ENCODE measurements at regions not wholly inside any gene's neighbourhood (a gene's known extent, or its start where the extent isn't known, plus 50 kb on each side); places are given as distances from the start of the nearest gene placed in this dataset.

DNA sequence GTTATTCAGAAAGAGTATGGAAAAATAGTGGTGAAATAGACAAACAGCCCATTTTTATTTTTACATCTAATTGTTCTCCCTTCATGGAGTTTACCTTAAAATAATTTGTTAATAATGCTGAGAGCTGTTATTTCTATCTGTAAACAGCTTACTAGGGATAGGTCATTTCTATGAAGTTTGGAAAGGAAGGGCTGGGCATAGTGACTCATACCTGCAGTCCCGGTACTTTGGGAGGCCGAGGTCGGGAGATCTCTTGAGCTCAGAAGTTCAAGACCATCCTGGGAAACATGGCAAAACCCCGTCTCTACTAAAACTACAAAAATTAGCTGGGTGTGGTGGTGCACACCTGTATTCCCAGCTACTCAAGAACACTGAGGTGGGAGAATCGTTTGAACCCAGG is 624.3 kb upstream of the LMCD1 start:
- no peak for DNase-seq
- H3K27me3 ChIP-seq, result no peaks in the 10 kb centered on the region
- H3K9me3 ChIP-seq, result no peaks in the 10 kb centered on the region
- H3K36me3 ChIP-seq, result no peaks in the 10 kb centered on the region
- 89 to 92% methylated on average over 5 of the region's 5 CpGs for WGBS, 2 donors
- H3K4me3 ChIP-seq (replicated peaks in 1 of 3), result no peak overlapping the region
- TF ChIP-seq, protein P1, sequence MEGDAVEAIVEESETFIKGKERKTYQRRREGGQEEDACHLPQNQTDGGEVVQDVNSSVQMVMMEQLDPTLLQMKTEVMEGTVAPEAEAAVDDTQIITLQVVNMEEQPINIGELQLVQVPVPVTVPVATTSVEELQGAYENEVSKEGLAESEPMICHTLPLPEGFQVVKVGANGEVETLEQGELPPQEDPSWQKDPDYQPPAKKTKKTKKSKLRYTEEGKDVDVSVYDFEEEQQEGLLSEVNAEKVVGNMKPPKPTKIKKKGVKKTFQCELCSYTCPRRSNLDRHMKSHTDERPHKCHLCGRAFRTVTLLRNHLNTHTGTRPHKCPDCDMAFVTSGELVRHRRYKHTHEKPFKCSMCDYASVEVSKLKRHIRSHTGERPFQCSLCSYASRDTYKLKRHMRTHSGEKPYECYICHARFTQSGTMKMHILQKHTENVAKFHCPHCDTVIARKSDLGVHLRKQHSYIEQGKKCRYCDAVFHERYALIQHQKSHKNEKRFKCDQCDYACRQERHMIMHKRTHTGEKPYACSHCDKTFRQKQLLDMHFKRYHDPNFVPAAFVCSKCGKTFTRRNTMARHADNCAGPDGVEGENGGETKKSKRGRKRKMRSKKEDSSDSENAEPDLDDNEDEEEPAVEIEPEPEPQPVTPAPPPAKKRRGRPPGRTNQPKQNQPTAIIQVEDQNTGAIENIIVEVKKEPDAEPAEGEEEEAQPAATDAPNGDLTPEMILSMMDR (IDR thresholded peaks at IDR 0.05), result no peak
- TF ChIP-seq POLR2A (IDR thresholded peaks at IDR 0.05), result no peak
- intact Hi-C loops (cut with DNase I), result no loop called here
- no peak overlapping the region for H3K27ac ChIP-seq
- peaks cover 5 to 7% of the 10 kb centered on the region in 2 donors for H3K4me1 ChIP-seq

DNA sequence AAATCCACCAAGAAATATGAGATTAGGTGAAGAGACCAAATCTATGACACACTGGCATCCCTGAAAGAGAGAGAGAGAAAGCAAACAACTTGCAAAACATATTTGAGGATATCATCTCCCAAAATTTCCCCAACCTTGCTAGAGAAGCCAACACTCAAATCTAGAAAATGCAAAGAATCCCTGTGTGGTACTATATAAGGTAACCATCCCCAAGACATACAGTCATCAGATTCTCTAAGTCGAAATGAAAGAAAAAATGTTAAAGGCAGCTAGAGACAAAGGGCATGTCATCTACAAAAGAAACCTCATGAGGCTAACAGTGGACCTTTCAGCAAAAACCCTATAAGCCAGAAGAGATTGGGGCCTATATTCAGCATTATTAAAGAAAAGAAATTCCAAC is 622.1 kb upstream of the LMCD1 start:
- H3K4me3 ChIP-seq (replicated peaks in 1 of 3), result no peak overlapping the region
- peaks cover 5 to 7% of the 10 kb centered on the region in 2 donors for H3K4me1 ChIP-seq
- intact Hi-C loops (cut with DNase I), result no loop called here
- H3K27me3 ChIP-seq, result no peaks in the 10 kb centered on the region
- no peak for DNase-seq
- no peak overlapping the region for H3K27ac ChIP-seq
- H3K36me3 ChIP-seq, result no peaks in the 10 kb centered on the region
- no peaks in the 10 kb centered on the region for H3K9me3 ChIP-seq
- 84 to 86% methylated on average over 1 of the region's 1 CpG for WGBS, 2 donors
- TF ChIP-seq POLR2A (IDR thresholded peaks at IDR 0.05), result no peak
- TF ChIP-seq, protein P1 (IDR thresholded peaks at IDR 0.05), result no peak

DNA sequence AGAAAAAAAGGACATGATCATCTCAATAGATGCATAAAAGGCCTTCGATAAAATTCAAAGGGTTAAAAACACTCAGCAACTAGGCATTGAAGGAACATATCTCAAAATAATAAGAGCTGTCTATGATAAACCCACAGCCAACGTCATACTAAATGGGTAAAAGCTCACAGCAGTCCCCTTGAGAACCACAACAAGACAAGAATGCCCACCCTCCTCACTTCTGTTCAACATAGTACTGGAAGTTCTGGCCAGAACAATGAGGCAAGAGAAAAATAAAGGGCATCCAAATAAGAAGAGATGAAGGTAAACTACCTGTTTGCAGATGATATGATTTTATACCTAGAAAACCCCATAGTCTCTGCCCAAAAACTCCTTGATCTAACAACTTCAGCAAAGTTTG is 619.7 kb upstream of the LMCD1 start:
- WGBS, 2 donors, result 82 to 85% methylated on average over 2 of the region's 2 CpGs
- intact Hi-C loops (cut with DNase I), result no loop called here
- H3K9me3 ChIP-seq, result no peaks in the 10 kb centered on the region
- H3K4me1 ChIP-seq, result peaks cover 0 to 2% of the 10 kb centered on the region in 2 donors
- H3K36me3 ChIP-seq, result no peaks in the 10 kb centered on the region
- no peak overlapping the region for H3K27ac ChIP-seq
- H3K4me3 ChIP-seq (replicated peaks in 1 of 3), result no peak overlapping the region
- TF ChIP-seq, protein P1 (IDR thresholded peaks at IDR 0.05), result no peak
- no peak for TF ChIP-seq POLR2A (IDR thresholded peaks at IDR 0.05)
- H3K27me3 ChIP-seq, result no peaks in the 10 kb centered on the region
- no peak for DNase-seq

DNA sequence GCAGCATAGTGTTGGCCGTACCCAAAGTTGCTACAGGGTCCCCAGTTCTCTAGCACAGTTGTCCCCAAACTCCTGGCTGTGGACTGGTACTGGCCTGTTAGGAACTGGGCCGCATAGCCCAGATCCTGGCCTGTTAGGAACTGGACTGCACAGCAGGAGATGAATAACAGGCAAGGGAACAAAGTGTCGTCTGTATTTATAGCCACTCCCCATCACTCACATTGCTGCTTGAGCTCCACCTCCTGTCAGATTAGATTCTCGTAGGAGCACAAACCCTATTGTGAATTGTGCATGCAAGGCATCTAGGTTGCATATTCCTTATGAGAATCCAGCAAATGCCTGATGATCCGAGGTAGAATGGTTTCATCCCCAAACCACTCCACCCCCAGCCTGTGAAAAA is 604.0 kb upstream of the LMCD1 start:
- WGBS, 2 donors, result 50 to 59% methylated on average over 5 of the region's 5 CpGs
- no peak for DNase-seq
- no peaks in the 10 kb centered on the region for H3K4me1 ChIP-seq
- no peak overlapping the region for H3K27ac ChIP-seq
- TF ChIP-seq, protein P1 (IDR thresholded peaks at IDR 0.05), result no peak
- no peak for TF ChIP-seq POLR2A (IDR thresholded peaks at IDR 0.05)
- no peak overlapping the region for H3K4me3 ChIP-seq (replicated peaks in 1 of 3)
- H3K36me3 ChIP-seq, result no peaks in the 10 kb centered on the region
- intact Hi-C loops (cut with DNase I), result no loop called here
- no peaks in the 10 kb centered on the region for H3K27me3 ChIP-seq
- no peaks in the 10 kb centered on the region for H3K9me3 ChIP-seq

DNA sequence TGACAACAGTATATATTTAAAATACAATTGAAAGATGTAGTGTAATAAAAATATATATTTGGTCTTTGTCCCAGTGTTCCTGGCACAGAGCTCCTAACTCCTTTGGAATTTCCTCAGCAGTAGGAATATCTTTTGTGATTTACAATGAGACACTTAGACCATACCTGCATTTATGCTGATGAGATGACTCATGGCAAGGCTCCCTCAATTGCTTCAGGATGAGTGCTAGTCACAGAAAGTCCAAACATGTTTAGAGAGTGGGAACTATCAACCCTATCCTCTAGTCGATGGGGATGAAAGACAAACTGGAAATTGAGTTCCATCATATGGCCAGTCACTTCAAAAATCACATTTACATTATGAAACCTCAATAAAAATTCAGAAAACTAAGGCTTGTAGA is 588.3 kb upstream of the LMCD1 start:
- Histone ChIP-seq H3K9me3 (no peaks in the 10 kb centered on the region), H3K4me3 (replicated peaks in 1 of 3) (no peak overlapping the region), H3K4me1 (no peaks in the 10 kb centered on the region), H3K27me3 (no peaks in the 10 kb centered on the region), H3K27ac (no peak overlapping the region), H3K36me3 (no peaks in the 10 kb centered on the region)
- no peak for TF ChIP-seq POLR2A (IDR thresholded peaks at IDR 0.05)
- no peak for DNase-seq
- WGBS, 2 donors, result 83 to 92% methylated on average over 1 of the region's 1 CpG
- intact Hi-C loops (cut with DNase I), result no loop called here

DNA sequence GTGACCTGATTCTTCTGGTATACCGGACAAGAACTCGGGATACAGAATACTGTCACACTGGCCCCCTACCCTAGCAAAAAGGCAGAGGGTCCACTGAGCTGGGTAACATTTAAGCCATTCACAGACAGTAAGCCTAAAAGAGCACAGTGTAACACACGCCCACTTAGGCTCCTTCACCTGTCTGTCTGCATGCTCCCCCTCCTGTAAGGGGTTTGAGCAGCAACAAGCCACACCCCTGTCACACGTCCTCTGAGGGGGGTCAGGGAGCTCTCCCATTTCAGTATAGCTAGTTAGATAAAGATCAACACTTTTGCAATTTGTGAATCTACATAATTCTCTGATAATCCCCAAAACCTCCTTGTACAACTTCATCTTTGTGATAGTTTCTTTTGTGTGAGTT is 586.3 kb upstream of the LMCD1 start:
- no peak overlapping the region for H3K4me3 ChIP-seq (replicated peaks in 1 of 3)
- no peaks in the 10 kb centered on the region for H3K4me1 ChIP-seq
- H3K27me3 ChIP-seq, result no peaks in the 10 kb centered on the region
- no peaks in the 10 kb centered on the region for H3K9me3 ChIP-seq
- DNase-seq, result no peak
- intact Hi-C loops (cut with DNase I), result no loop called here
- H3K27ac ChIP-seq, result no peak overlapping the region
- WGBS, 2 donors, result 74 to 77% methylated on average over 3 to 4 of the region's 4 CpGs
- TF ChIP-seq, protein P1 (IDR thresholded peaks at IDR 0.05), result no peak
- no peak for TF ChIP-seq POLR2A (IDR thresholded peaks at IDR 0.05)
- no peaks in the 10 kb centered on the region for H3K36me3 ChIP-seq
